ENCODE measurements at regions not wholly inside any gene's neighbourhood (a gene's known extent, or its start where the extent isn't known, plus 50 kb on each side); places are given as distances from the start of the nearest gene placed in this dataset.
A peak's percentile ranks its signal among the peaks of the same experiment; 100 is the strongest.
"Not testable (repeated sequence)": the region's sequence is repeated elsewhere in the genome, so short reads cannot be mapped to it uniquely, and the experiment has no call there.

DNA sequence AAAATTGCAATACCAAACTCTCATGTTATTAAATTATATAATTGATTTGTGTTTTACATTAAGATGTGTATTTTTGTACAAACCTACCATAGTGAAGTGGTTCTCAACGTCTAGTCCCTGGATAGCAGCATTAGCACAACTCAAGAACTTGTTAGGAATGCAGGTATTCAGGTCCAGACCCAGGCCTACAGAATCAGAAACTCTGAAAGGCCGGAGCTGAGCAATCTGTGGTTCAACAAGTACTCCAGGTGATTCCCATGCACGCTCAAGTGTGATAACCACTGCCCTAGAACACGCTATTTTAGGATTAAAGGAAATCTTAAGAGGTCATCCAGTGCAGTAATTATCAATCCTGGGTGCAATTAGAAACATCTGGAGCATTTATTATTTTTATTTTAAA lies 456.3 kb downstream of the IRS2 start:
- DNase-seq (ENCODE audit: low read depth) = no peak

DNA sequence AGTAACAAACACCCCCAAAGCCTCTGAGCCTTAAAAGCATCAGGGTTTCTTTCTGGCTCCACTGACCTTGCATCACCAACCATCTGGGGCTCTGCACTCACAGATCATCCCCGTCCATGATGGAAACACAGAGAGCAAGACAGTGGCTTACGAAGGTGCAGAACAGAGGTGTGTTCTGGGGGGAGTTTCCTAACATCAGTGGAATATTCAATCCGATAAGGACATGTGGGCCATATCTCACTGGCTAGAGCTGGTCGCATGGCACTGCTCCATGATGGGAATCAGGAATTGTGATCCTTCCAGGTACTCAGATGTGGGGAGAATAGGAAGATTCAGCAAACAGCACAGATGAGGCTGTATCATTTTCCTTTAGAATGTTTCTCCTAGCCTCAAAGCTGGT lies 457.2 kb downstream of the IRS2 start:
- DNase-seq (ENCODE audit: low read depth) = no peak

DNA sequence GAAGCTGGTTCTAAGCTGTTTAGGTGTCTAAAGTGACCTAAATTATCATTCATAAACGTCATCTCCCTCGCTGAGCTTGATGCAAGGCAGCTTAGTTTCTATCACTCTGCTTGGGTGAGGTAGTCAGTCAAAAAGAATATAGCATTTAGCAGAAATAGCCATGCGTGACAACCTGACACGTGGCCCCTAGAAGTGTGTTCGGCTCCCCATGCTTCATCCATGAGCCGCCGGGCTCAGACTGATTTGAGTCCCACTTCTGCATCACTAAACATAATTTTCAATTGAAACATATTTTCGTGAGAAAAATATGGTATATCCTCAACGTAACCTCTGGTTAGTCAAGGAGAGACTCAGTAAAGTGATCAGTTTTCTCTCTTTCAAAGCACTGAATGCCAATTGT lies 459.8 kb downstream of the IRS2 start:
- no peak for DNase-seq (ENCODE audit: low read depth)

GRCh38 chr13:109323338-109323737 lies 463.0 kb downstream of the IRS2 start:
- DNase-seq (ENCODE audit: low read depth) = no peak

- DNase-seq (ENCODE audit: low read depth) = no peak
Measured at GRCh38 chr13:109318945-109319590, 467.3 kb downstream of the IRS2 start.

DNA sequence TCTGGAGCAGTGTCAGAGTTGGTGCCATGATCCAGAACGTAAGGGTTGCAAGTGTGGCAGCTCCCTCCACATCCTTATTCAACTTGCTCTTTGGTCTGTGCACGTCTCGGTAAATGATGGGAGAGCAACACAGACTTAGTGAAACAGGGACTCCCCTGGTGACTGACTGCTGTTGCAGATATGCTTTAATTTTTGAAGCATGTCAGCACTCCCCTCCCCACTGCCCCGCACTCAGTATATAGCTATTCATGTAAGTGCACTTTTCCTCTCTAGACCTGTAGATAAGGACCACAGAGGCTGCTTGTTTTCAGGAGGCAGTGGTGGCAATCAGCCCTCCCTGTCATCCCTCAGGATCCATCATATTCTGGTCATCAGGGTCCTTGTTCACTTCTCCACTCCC lies 470.9 kb downstream of the IRS2 start:
- no peak for DNase-seq (ENCODE audit: low read depth)

DNA sequence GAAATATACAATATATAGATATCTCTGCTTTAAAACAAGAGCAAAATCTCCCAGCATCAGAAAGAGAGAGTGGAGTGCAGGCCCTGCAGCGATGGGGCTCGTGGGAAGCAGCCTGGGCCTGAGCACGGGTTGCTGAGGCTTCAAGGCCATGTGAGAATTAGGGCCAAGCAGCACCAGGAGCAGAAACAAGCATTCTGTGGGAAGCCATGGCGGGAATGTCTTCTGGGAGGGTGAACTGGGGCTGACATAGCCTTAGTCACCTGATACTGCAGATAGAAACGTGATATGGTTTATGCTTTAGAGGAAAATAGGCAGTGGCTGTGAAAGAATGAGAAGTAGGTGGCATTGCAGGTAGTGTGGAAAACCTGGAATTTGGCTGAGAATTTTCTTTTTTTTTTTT lies 472.3 kb downstream of the IRS2 start:
- DNase-seq (ENCODE audit: low read depth) = no peak

DNA sequence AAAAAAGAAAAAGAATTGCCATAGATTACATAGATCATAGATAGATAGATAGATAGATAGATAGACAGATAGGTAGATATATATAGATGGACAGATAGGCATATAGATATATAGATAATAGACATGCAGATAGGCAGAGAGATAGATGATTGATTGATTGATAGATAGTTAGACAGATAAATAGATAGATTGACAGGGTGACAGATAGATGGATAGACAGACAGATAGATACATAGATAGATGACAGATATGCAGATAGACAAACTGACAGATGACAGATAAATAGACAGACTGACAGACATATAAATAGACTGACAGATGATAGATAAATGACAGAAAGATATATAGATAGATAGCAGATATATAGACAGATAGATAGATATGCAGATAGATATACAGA lies 474.0 kb downstream of the IRS2 start:
- DNase-seq (ENCODE audit: low read depth) = no peak

GRCh38 chr13:109311431-109311976 lies 474.9 kb downstream of the IRS2 start:
- not testable (repeated sequence) for DNase-seq (ENCODE audit: low read depth)

GRCh38 chr13:109309625-109310363 lies 476.6 kb downstream of the IRS2 start:
- no peak for DNase-seq (ENCODE audit: low read depth)

GRCh38 chr13:109307027-109307426 lies 479.4 kb downstream of the IRS2 start:
- DNase-seq (ENCODE audit: low read depth) = no peak

DNA sequence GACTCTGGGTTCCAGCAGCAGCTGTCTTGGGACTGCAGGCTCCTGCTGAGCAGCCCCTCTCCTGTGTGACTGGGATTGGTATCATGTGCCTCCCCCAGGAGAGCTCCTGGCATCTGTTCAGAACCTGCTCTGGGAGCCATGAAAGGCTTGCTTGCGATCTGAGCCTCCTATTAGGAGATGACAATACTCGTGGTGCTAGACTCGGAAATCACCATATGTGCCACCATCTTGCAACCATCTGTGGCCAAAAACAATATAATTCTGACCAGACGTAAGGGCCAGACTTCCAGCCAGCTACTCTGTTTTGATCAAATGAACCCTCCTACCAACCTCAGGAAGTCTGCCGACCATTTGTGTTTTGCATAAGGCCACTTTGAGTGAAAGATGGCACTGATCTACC lies 484.7 kb downstream of the IRS2 start:
- no peak for DNase-seq (ENCODE audit: low read depth)

DNA sequence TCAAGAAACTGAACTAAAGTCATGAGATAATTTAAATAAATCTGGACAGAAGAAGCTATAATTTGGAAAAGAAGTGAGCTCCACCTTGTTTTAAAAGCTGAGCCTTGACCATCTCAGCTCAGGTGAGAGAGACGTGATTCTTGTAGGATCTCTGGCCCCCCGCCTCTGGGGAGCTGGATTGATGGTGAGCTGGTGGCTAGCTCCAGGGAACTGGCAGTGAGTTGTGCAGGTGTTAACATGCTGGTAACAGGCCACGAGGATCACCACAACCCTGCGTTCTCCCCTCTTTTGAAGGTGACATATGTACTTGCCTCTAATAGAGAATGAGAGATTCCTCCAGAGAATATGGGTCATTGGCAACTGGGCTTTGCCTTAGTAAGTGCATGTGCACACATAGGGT lies 485.1 kb downstream of the IRS2 start:
- DNase-seq (ENCODE audit: low read depth) = no peak

GRCh38 chr13:109297628-109298027 lies 488.8 kb downstream of the IRS2 start:
- DNase-seq (ENCODE audit: low read depth) = peak; percentile 37

DNA sequence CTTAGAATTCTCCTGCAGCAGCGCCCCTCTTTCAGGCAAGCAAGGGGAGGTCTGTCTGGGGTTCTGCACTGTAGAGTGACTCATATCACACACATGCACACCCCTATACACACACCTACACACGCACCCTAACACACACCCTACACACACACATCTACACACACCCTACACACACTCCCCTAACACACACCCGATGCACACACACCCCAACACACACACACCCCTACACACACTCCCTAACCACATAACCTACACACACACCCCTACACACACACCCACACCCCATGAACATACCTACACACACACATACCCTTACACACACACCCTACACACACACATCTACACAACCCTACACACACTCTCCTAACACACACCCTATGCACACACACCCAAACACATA lies 493.2 kb downstream of the IRS2 start:
- DNase-seq (ENCODE audit: low read depth) = no peak

- DNase-seq (ENCODE audit: low read depth) = no peak
Measured at GRCh38 chr13:109288151-109288709, 498.2 kb downstream of the IRS2 start.

- DNase-seq (ENCODE audit: low read depth) = no peak
Measured at GRCh38 chr13:109287553-109287952, 498.8 kb downstream of the IRS2 start.

- DNase-seq (ENCODE audit: low read depth) = no peak
Measured at GRCh38 chr13:109285586-109285985, 500.8 kb downstream of the IRS2 start.

GRCh38 chr13:109281903-109282635 lies 504.3 kb downstream of the IRS2 start:
- DNase-seq (ENCODE audit: low read depth) = no peak

- DNase-seq (ENCODE audit: low read depth) = no peak
Measured at GRCh38 chr13:109281017-109281902, 505.1 kb downstream of the IRS2 start.

GRCh38 chr13:109276261-109276660 lies 510.1 kb downstream of the IRS2 start:
- DNase-seq (ENCODE audit: low read depth) = no peak

- DNase-seq (ENCODE audit: low read depth) = no peak
Measured at GRCh38 chr13:109275852-109276251, 510.5 kb downstream of the IRS2 start.

Measured in fibroblast of the conjunctiva (primary cell).